ENCODE measurements at regions not wholly inside any gene's neighbourhood (a gene's known extent, or its start where the extent isn't known, plus 50 kb on each side); places are given as distances from the start of the nearest gene placed in this dataset.

GRCh38 chr16:35296962-35297653, 1837.7 kb downstream of the TP53TG3F start:
- DNase-seq, result no peak

GRCh38 chr16:35298460-35299243, 1839.2 kb downstream of the TP53TG3F start:
- no peak for DNase-seq

- DNase-seq, result no peak
These were observed 1843.4 kb downstream of the TP53TG3F start for GRCh38 chr16:35302859-35303258.

GRCh38 chr16:35305476-35305875, 1846.1 kb downstream of the TP53TG3F start:
- no peak for DNase-seq

GRCh38 chr16:35306915-35307314, 1847.5 kb downstream of the TP53TG3F start:
- DNase-seq, result no peak

GRCh38 chr16:35308674-35309073, 1849.3 kb downstream of the TP53TG3F start:
- no peak for DNase-seq

- no peak for DNase-seq
These were observed 1851.6 kb downstream of the TP53TG3F start for GRCh38 chr16:35310999-35311398.

- DNase-seq, result no peak
These were observed 1852.1 kb downstream of the TP53TG3F start for GRCh38 chr16:35311475-35311874.

GRCh38 chr16:35314298-35314697, 1854.9 kb downstream of the TP53TG3F start:
- no peak for DNase-seq

- no peak for DNase-seq
These were observed 1860.3 kb downstream of the TP53TG3F start for GRCh38 chr16:35319536-35320192.

GRCh38 chr16:35325936-35326335, 1866.5 kb downstream of the TP53TG3F start:
- DNase-seq, result no peak

GRCh38 chr16:35339337-35339736, 1879.9 kb downstream of the TP53TG3F start:
- no peak for DNase-seq

GRCh38 chr16:35342012-35342411, 1882.6 kb downstream of the TP53TG3F start:
- DNase-seq, result no peak

- DNase-seq, result no peak
These were observed 1884.8 kb downstream of the TP53TG3F start for GRCh38 chr16:35344012-35344762.

- DNase-seq, result no peak
These were observed 1893.0 kb downstream of the TP53TG3F start for GRCh38 chr16:35352431-35352830.

- no peak for DNase-seq
These were observed 1904.1 kb downstream of the TP53TG3F start for GRCh38 chr16:35363510-35363909.

- DNase-seq, result no peak
These were observed 1904.9 kb downstream of the TP53TG3F start for GRCh38 chr16:35364263-35364662.

- DNase-seq, result no peak
These were observed 1906.3 kb downstream of the TP53TG3F start for GRCh38 chr16:35365675-35366074.

- DNase-seq, result no peak
These were observed 1911.2 kb downstream of the TP53TG3F start for GRCh38 chr16:35370617-35371016.

GRCh38 chr16:35377142-35377541, 1917.7 kb downstream of the TP53TG3F start:
- no peak for DNase-seq

GRCh38 chr16:35386619-35387018, 1927.2 kb downstream of the TP53TG3F start:
- DNase-seq, result no peak

- DNase-seq, result peak; percentile 17
These were observed 1931.9 kb downstream of the TP53TG3F start for GRCh38 chr16:35391328-35391727.

- DNase-seq, result no peak
These were observed 1938.8 kb downstream of the TP53TG3F start for GRCh38 chr16:35398180-35398579.

All from fibroblast of skin of back (primary cell).